Endothelial cell of umbilical vein (primary cell): ENCODE measurements at regions not wholly inside any gene's neighbourhood (a gene's known extent, or its start where the extent isn't known, plus 50 kb on each side); places are given as distances from the start of the nearest gene placed in this dataset.
A peak's percentile ranks its signal among the peaks of the same experiment; 100 is the strongest.
"Not testable (repeated sequence)": the region's sequence is repeated elsewhere in the genome, so short reads cannot be mapped to it uniquely, and the experiment has no call there.

ENCODE experiments used
- BruUV-seq: library from RNA; stranded (reverse); fragments of 400-500 nt; replicated peaks from 2 replicates; lab custom pipeline; 2021; lab: Mats Ljungman, UMichigan
- CTCF ChIA-PET: fragments of 300-600, 350-600 bp; sonication (Branson Sonifier 250); formaldehyde crosslinking; loops from one replicate; lab custom pipeline; 2021; ENCODE audit warnings: antibody characterized with exemption, inconsistent platforms; lab: Charles Lee
- POLR2A ChIA-PET: fragments of 300-600, 350-600 bp; sonication (Branson Sonifier 250); formaldehyde crosslinking; loops from one replicate; lab custom pipeline; 2021; ENCODE audit warnings: antibody characterized with exemption, inconsistent platforms; lab: Charles Lee
- DNase-seq: peaks from one replicate; pipeline ENCODE4 v3.0.0-alpha.2; 2011; ENCODE audit warnings: low read depth, low spot score
- FAIRE-seq: peaks from 2 replicates; lab custom pipeline; 2011; peaks lifted over from hg19 to GRCh38; lab: Jason Lieb, UNC
- H2AFZ ChIP-seq: 2 replicates; pipeline ENCODE4 v1.6.0; 2012; ENCODE audit warnings: low read depth, low read length, control low read depth, inconsistent platforms
- H3K27ac ChIP-seq: 2 replicates; pipeline ENCODE4 v1.5.1; 2011; ENCODE audit warnings: low read depth, mild to moderate bottlenecking, control low read depth, low read length, moderate library complexity; ENCODE audit not compliant: insufficient read depth
- H3K27me3 ChIP-seq, 2 experiments: 2 replicates each; pipeline versions ENCODE4 v1.6.0 to v1.6.1; 2011; ENCODE audit warnings: low read length in 2 of 2, mixed read lengths in 1 of 2; ENCODE audit not compliant: control insufficient read depth in 2 of 2, insufficient read depth in 2 of 2
- H3K36me3 ChIP-seq, 2 experiments: 2 replicates in 1 of 2; 3 replicates in 1 of 2; pipeline ENCODE4 v1.5.1; 2011; ENCODE audit warnings: low read length in 2 of 2, mild to moderate bottlenecking in 1 of 2, moderate library complexity in 1 of 2; ENCODE audit not compliant: control insufficient read depth in 2 of 2, insufficient read depth in 2 of 2; ENCODE audit errors: extremely low read depth in 1 of 2
- H3K4me1 ChIP-seq: 3 replicates; pipeline ENCODE4 v1.5.1; 2011; ENCODE audit warnings: mild to moderate bottlenecking, low read length; ENCODE audit not compliant: control insufficient read depth, insufficient read depth; ENCODE audit errors: extremely low read depth
- H3K4me2 ChIP-seq: 2 replicates; pipeline ENCODE4 v1.6.1; 2011; ENCODE audit warnings: low read length, control low read depth, mixed read lengths; ENCODE audit not compliant: insufficient read depth
- H3K4me3 ChIP-seq, 3 experiments: fragments of 200-600 bp in 1 of 3; sonication (generic), shearing (Covaris generic) in 1 of 3; replicated peaks in 1 of 3; 2 replicates each; pipeline ENCODE4 v1.5.1; 2011 to 2016; ENCODE audit warnings: control low read depth in 3 of 3, low read length in 3 of 3, mild to moderate bottlenecking in 2 of 3, inconsistent platforms in 1 of 3, low read depth in 1 of 3, moderate library complexity in 1 of 3; ENCODE audit not compliant: insufficient read depth in 1 of 3
- H3K79me2 ChIP-seq: 2 replicates; pipeline ENCODE4 v1.6.0; 2012; ENCODE audit warnings: low read length, inconsistent platforms; ENCODE audit not compliant: control insufficient read depth, insufficient read depth
- H3K9ac ChIP-seq: replicated peaks from 2 replicates; pipeline ENCODE3; 2011; ENCODE audit warnings: low read length, control low read depth; ENCODE audit not compliant: insufficient read depth; ENCODE audit errors: extremely low read depth
- H3K9me1 ChIP-seq: replicated peaks from 3 replicates; pipeline ENCODE4 v1.6.0; 2011; ENCODE audit warnings: mild to moderate bottlenecking, low read length; ENCODE audit not compliant: control insufficient read depth, insufficient read depth; ENCODE audit errors: extremely low read depth
- H3K9me3 ChIP-seq: replicated peaks from 2 replicates; pipeline ENCODE4 v1.5.1; 2012; ENCODE audit warnings: low read length, inconsistent platforms; ENCODE audit not compliant: control insufficient read depth, insufficient read depth
- H4K20me1 ChIP-seq: replicated peaks from 2 replicates; pipeline ENCODE3; 2011; ENCODE audit warnings: mild to moderate bottlenecking, low read length; ENCODE audit not compliant: control insufficient read depth, insufficient read depth; ENCODE audit errors: extremely low read depth
- dilution Hi-C: fragments of 300-500 bp; cut with MboI; formaldehyde crosslinking; loops from one replicate; pipeline ENCODE4 v1.15.0; 2019; ENCODE audit warnings: low sequenced_read_pairs; ENCODE audit not compliant: extremely low pct_ligation_motif_present
- intact Hi-C: fragments of 100-400 bp; cut with micrococcal nuclease; formaldehyde crosslinking; loops from one replicate; pipeline ENCODE4 v1.10.0; 2022

- dilution Hi-C loops, H4K20me1 ChIP-seq, BruUV-seq: not testable (repeated sequence)
Observed at GRCh38 chr7:32788174-32788573, 103.4 kb downstream of the KBTBD2 start.

GRCh38 chr7:32785365-32785944 is 106.1 kb downstream of the KBTBD2 start:
- intact Hi-C loops, H3K4me1 ChIP-seq, H3K9ac ChIP-seq, H2AFZ ChIP-seq, H3K9me3 ChIP-seq, H3K4me3 ChIP-seq, dilution Hi-C loops, H3K27me3 ChIP-seq, POLR2A ChIA-PET, H3K9me1 ChIP-seq, H3K36me3 ChIP-seq, H3K27ac ChIP-seq, H3K79me2 ChIP-seq, H3K4me2 ChIP-seq, H4K20me1 ChIP-seq, CTCF ChIA-PET, BruUV-seq: not testable (repeated sequence)
- DNase-seq (peak; percentile 11), FAIRE-seq (peak; percentile 88)

More at GRCh38 chr7:32788174-32788573, 103.4 kb downstream of the KBTBD2 start:
- H3K27me3 ChIP-seq, intact Hi-C loops, CTCF ChIA-PET, H3K36me3 ChIP-seq, H3K4me3 ChIP-seq, H3K9me3 ChIP-seq, H3K9ac ChIP-seq, DNase-seq, FAIRE-seq, H3K27ac ChIP-seq, H3K9me1 ChIP-seq, H3K79me2 ChIP-seq, H2AFZ ChIP-seq, H3K4me1 ChIP-seq, H3K4me2 ChIP-seq: not testable (repeated sequence)
- POLR2A ChIA-PET, result interaction anchor here (0.7 kb wide), 1 partner anchor 379 kb away, joined by 8 read pairs; no protein-coding TSS in a partner anchor
